ENCODE measurements at regions not wholly inside any gene's neighbourhood (a gene's known extent, or its start where the extent isn't known, plus 50 kb on each side); places are given as distances from the start of the nearest gene placed in this dataset.
"Not testable (repeated sequence)": the region's sequence is repeated elsewhere in the genome, so short reads cannot be mapped to it uniquely, and the experiment has no call there.

- DNase-seq, result no peak
These were observed 303.9 kb downstream of the NOVA1 start for GRCh38 chr14:26293909-26294308.

DNA sequence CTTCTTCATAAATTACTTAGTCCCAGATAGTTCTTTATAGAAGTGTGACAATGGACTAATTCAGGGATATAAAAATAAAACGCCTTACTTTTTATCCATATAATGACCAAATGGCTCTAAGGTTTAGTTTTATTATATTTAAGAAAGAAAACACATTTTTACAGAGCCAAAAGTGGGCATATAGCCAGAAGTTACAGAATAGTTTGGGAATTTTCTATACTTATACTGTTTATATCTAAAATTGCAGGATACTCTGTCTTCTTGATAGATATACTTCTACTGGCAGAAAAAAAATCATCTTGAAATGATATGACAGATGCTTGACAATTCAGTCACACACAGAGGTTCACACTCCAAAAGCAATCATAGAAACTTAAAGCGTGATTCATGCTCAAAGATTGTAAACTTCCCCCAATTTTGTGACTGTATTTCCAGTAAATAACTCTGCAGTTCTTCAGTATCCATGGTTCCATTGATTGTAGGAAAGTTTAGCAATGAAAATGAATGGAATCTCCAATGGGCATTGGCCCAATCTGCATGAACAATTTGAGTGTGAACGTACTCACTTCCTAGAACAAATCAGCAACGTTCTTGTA is 307.8 kb downstream of the NOVA1 start:
- DNase-seq, result no peak

DNA sequence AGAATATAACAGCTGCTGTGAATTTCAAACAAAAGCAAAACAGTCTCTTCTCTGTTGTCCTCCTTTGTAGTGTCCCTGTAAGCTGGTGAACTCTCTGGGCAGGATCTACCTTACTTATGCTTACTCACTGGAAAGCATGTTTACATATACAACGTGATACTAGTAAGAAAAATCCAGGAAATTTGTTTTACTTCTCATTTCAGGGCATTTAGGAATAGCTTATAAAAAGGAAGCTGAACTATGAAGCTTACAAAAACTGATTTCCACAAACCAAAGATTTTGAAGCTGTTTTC is 311.0 kb downstream of the NOVA1 start:
- DNase-seq, result no peak

- no peak for DNase-seq
These were observed 311.5 kb downstream of the NOVA1 start for GRCh38 chr14:26286081-26286912.

DNA sequence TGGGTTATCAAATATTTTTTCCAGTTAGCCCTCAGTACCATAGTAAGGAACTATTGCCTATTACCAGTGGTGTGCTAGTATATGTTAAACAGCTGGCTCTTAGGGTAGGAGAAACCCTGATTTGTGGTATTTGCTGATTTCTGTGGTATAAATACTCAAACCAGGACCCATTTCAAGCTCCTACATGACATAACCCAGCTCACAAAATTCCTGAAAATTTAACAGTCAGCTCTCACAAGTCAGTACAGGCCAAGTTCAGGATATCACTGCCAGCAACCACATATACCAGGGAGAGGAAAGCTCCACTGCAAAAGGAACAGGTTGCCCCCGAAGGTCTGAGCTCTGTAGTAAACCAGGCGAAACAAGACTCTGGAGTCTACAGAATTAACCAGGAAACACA is 315.3 kb downstream of the NOVA1 start:
- DNase-seq, result no peak

DNA sequence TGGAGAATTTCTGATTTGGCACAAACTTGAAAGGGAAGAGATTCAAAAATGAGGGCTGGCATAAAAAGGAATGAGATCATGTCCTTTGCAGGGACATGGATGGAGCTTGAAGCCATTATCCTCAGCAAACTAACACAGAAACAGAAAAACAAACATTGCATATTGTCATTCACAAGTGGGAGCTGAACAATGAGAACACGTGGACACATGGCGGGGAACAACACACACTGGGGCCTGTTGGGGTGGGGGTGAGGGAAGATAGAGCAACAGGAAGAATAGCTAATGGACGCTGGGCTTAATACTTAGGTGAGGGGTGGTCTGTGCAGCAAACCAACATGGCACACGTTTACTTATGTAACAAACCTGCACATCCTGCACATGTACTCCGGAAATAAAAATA is 315.8 kb downstream of the NOVA1 start:
- not testable (repeated sequence) for DNase-seq

DNA sequence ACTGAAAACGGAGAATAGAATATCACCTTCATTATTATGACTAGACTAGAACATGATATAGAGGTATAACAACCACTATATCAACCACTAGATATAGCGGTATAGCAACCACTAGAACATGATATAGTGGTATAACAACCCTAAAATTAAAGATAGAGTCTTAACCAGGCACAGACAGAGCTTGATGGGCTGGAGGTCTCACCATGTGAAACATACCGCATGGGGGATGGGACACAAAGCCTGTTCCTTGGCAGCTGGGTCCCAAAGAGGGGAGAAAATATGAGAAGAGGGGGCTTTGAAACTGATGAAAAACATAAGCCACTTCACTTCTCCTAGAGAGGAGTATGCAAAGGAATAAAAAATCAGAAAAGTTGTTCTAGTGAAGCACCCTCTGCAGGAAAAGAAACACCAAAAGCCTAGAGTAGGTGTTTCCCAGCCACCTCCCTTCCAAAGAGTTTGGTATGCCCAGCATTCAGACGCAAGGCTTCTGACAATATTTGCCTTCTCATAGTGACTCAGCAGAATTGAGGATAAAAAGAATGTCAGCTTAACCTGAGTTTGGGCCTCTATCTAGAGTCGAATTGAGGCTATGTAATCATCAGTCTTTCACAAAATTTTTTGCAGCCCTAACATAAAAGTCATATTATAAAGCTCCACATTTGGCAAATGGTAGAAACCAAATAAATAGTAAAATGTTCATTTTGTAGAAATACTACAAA is 316.4 kb downstream of the NOVA1 start:
- no peak for DNase-seq

- DNase-seq, result no peak
These were observed 321.1 kb downstream of the NOVA1 start for GRCh38 chr14:26276757-26277156.

DNA sequence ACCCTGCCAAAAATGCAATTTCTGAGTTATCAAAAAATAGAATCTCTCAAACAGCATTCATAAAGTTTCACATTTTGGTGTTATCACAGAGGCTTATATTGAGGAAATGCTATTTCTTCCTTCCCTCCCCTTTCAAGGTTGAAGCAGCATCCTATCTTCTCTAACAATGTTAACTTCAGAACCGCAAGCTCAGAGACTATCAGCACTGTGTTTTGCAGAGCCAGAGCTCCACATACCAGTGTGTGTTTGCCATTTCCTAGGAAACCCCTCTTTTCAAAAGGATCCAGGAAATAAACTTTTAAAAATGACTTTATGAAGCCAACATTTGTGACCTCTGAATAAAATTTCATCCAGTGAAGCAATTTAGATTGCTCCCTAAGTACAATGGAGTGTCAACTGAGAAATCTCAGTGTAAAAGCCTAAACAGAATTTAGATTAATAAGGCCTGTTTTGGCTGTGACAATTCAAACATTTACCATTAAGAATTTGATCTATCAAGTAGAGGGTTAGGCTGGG is 332.6 kb downstream of the NOVA1 start:
- no peak for DNase-seq

GRCh38 chr14:26261368-26262122 is 336.3 kb downstream of the NOVA1 start:
- DNase-seq, result no peak

DNA sequence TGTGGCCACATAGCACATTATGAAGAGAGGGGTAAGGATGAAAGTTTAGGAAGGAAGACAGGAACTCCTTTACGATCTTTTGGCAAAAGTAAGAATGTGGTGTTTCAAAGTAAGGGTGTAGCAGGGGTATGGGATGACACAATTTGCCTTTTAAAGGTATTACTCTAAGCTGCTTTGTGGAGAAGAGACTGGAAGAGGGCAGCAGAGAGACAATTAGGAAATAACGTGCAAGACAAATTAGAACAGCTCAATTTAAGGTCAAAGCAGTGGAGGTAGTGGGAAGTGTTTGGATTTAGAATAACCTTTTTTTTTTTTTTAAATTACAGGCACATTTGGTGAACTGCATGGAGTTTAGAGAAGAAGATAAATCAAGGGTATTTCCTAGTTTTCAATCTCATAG is 342.6 kb downstream of the NOVA1 start:
- DNase-seq, result no peak

DNA sequence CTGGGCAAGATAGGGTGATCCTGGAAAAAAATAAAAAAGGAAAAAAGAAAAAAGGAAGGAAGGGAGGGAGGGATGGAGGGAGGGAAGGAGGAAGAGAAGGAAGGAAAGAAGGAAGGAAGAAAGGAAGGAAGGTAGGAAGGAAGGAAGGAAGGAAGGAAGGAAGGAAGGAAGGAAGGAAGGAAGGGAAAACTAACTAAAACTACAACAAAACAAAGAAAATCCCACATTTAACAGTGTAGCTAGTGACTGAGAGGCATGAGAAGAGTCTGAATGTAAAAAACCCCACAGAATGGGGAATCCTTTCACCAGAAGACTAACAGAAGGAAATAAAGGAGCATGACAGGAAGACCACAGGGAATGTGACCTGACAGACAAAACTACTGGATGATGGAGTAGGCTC is 345.7 kb downstream of the NOVA1 start:
- no peak for DNase-seq

GRCh38 chr14:26233118-26233517 is 364.7 kb downstream of the NOVA1 start:
- DNase-seq, result no peak

DNA sequence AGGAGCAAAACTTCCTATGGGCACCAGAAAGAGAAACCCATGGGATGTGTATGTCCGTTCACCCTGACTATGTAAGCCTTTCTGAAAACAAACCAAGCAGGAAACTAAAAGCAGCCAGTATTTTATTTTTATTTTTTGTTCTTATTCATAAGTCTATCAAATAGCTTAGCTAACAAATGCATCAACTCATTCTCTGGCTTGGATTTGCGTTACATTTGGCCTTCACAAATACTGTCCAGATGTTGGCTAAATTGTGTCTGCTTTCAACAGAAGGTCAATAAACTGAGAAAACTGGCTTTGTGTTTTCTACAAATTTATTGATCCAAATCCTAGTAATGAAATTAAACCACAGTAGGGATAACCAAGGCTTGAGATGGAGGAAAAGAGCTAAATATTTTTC is 379.0 kb downstream of the NOVA1 start:
- no peak for DNase-seq

- no peak for DNase-seq
These were observed 380.1 kb downstream of the NOVA1 start for GRCh38 chr14:26217778-26218177.

GRCh38 chr14:26216786-26217185 is 381.0 kb downstream of the NOVA1 start:
- no peak for DNase-seq

DNA sequence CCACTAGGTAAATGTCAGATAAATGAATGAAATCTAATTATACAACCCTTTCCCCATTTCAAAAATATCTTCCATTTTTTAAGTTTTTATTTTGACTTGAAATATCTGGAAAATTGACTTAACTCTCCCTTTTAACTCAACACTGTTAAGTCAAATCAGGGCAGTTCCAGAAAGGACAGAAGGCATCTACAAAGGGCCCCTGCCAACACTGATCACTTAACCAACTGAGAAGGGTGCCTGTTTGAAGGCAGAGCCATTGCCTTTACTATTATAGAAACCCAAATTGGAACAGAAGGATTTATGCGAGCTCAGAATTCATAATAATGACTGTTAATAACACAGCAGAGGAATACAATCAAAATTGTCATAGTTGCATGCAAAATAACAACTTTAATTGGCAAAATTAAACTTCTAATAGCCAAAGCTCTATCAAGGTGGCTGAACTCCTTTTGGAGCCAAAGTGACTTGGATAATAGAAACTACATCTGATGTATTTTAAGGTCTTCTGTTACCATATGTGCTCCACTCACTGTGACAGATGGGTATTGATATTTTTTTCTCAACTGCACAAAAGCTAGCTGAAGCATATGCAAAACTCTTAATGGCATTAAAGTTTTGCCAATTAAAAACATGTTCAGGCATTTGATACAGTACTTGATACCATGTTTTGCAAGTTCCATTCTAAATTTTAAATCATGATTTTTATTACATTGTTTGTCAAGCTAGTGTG is 383.8 kb downstream of the NOVA1 start:
- DNase-seq, result no peak

DNA sequence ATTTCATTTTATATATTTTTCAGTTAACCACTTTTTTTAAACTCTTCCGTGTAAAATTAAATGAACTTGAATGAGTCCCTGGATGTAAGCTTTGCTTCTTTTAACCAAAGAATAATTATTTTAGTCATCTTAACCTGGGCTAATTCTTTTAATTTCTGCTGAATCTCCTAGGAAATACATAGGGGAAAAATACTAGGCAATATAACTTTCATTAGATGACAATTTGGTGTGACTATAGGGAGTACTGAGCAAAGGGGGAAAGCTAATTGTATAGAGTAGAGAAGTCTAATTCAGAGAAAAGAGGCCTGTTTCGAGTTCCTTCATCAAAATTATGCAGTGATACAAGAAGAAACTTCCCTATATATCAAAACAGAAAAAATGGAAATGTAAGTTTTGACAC is 388.1 kb downstream of the NOVA1 start:
- DNase-seq, result no peak

- no peak for DNase-seq
These were observed 391.2 kb downstream of the NOVA1 start for GRCh38 chr14:26206640-26207039.

DNA sequence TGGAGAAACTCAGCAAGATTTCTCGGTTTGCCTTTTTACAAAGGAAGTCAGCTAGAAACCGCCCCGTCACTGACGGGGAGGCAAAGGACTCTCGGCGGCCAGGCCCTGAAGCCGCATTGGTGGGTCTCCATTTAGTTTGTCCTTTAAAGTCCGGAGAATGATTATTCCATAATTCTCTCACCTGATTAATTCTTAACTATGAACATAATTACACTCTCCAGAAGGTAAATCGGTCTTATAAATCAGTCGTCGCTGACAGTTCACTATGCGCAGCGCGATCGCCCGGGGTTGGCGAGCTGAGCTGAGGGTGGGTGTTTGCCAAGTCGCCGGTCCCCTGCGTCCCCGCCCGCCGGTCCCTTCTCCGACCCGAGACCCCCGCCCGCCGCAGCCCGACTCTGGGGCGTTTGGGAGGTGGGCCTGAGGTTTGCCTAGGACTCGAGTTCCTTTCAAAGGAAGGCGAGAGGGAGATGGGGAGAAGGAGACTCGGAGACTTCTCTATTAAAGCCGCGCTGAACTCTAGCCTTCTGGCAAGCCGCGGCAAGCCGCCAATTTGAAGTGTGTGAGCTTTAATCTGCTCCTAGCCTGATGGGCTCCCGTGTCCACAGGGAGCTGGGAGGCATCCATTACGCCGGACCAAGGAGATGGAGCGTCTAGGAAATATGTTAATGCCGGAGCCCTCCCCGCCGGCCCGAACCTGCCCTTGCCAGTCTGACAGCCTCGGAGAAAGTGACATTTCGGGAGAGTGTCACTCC is 392.9 kb downstream of the NOVA1 start:
- no peak for DNase-seq

GRCh38 chr14:26204366-26204727 is 393.5 kb downstream of the NOVA1 start:
- DNase-seq, result no peak

DNA sequence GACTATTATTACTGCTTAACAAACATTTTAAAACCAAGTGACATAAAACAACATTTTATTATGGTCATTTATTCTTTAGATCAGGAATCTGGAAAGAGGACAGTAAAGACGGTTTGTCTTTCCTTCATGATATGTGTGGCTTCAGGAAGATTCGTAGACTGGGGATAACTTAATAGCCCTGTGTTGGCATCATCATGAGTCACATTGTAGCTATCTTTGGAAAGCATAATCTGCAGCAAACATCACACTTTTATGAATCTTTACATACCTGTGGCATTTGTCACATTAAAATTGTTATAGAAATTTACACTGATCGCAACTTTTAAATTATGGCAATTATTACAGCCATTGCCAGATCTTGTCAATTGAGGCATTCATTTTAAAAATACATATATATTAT is 397.1 kb downstream of the NOVA1 start:
- DNase-seq, result no peak

All from GDM1 (cell line).